HepG2 (cell line): ENCODE measurements at regions not wholly inside any gene's neighbourhood (a gene's known extent, or its start where the extent isn't known, plus 50 kb on each side); places are given as distances from the start of the nearest gene placed in this dataset.
"Not testable (repeated sequence)": the region's sequence is repeated elsewhere in the genome, so short reads cannot be mapped to it uniquely, and the experiment has no call there.

Experiments
- ATF6 ChIP-seq: sonication (generic); formaldehyde crosslinking; conservative IDR thresholded peaks from 2 replicates; pipeline ENCODE4 v1.4.0; 2020; ENCODE audit warnings: missing genetic modification reagents
- CTCF ChIP-seq: sonication (generic); formaldehyde crosslinking; IDR thresholded peaks from 2 replicates; pipeline ENCODE4 v1.5.0; 2020; ENCODE audit warnings: mild to moderate bottlenecking, missing genetic modification reagents, moderate library complexity
- ELF4 ChIP-seq: sonication (generic); formaldehyde crosslinking; IDR thresholded peaks from 2 replicates; pipeline ENCODE4 v1.5.0; 2020; ENCODE audit warnings: missing genetic modification reagents, mild to moderate bottlenecking, moderate library complexity, borderline replicate concordance
- GTF2F1 ChIP-seq: fragments of 150-350 bp; IDR thresholded peaks from 2 replicates; pipeline ENCODE4 v1.6.1; 2014; ENCODE audit warnings: low read length
- YY1 ChIP-seq: IDR thresholded peaks from 2 replicates; pipeline ENCODE4 v1.6.1; 2011; ENCODE audit warnings: low read length, low read depth, moderate library complexity, mild to moderate bottlenecking; ENCODE audit not compliant: insufficient read depth, insufficient replicate concordance
- ZNF17 ChIP-seq: sonication (generic); formaldehyde crosslinking; IDR thresholded peaks from 2 replicates; pipeline ENCODE4 v1.5.0; 2020; ENCODE audit warnings: mild to moderate bottlenecking, missing genetic modification reagents
- ZNF292 ChIP-seq: sonication (generic); formaldehyde crosslinking; IDR thresholded peaks from 2 replicates; pipeline ENCODE4 v1.8.1; 2022; ENCODE audit warnings: mild to moderate bottlenecking, low read depth, missing genetic modification reagents, borderline replicate concordance
- ZNF562 ChIP-seq: sonication (generic); formaldehyde crosslinking; IDR thresholded peaks from 2 replicates; pipeline ENCODE4 v1.8.0; 2022; ENCODE audit warnings: missing genetic modification reagents, borderline replicate concordance
- ZNF629 ChIP-seq: sonication (generic); formaldehyde crosslinking; conservative IDR thresholded peaks from 2 replicates; pipeline ENCODE4 v1.5.0; 2020; ENCODE audit warnings: missing genetic modification reagents

- not testable (repeated sequence) for TF ChIP-seq ZNF292 (CRISPR knock-in tag); GTF2F1; ELF4 (CRISPR knock-in tag); ATF6 (CRISPR knock-in tag); ZNF629 (CRISPR knock-in tag); ZNF17 (CRISPR knock-in tag); YY1; CTCF (CRISPR knock-in tag); ZNF562 (CRISPR knock-in tag)
These were observed 225.6 kb downstream of the BCL2L11 start for GRCh38 chr2:111346018-111346930.
